Fibroblast of pulmonary artery (primary cell): ENCODE measurements at regions not wholly inside any gene's neighbourhood (a gene's known extent, or its start where the extent isn't known, plus 50 kb on each side); places are given as distances from the start of the nearest gene placed in this dataset.
A peak's percentile ranks its signal among the peaks of the same experiment; 100 is the strongest.

Source experiments
- DNase-seq: peaks from one replicate; pipeline ENCODE4 v3.0.0-alpha.2; 2010; ENCODE audit warnings: low read depth
- H3K4me3 ChIP-seq: replicated peaks from 2 replicates; pipeline ENCODE4 v1.5.1; 2011; ENCODE audit warnings: low read depth, mild to moderate bottlenecking, control low read depth, low read length, moderate library complexity
- CTCF ChIP-seq: IDR thresholded peaks from 2 replicates; pipeline ENCODE4 v1.5.1; 2011; ENCODE audit warnings: mild to moderate bottlenecking, control low read depth, low read length, inconsistent platforms; ENCODE audit errors: missing control alignments

GRCh38 chr5:53160895-53161294, 51.3 kb upstream of the MOCS2 start:
- DNase-seq: no peak
- TF ChIP-seq CTCF: no peak
- no peak overlapping the region for H3K4me3 ChIP-seq

GRCh38 chr5:53161876-53162275, 52.3 kb upstream of the MOCS2 start:
- no peak overlapping the region for H3K4me3 ChIP-seq
- peak; percentile 10 for DNase-seq
- no peak for TF ChIP-seq CTCF

- H3K4me3 ChIP-seq: no peak overlapping the region
- TF ChIP-seq CTCF: no peak
- DNase-seq: no peak
These were observed 55.1 kb upstream of the MOCS2 start for GRCh38 chr5:53164478-53165165.

GRCh38 chr5:53165431-53166182, 56.0 kb upstream of the MOCS2 start:
- no peak overlapping the region for H3K4me3 ChIP-seq
- TF ChIP-seq CTCF: no peak
- DNase-seq: no peak

- peak; percentile 21 for DNase-seq
- TF ChIP-seq CTCF: no peak
- no peak overlapping the region for H3K4me3 ChIP-seq
These were observed 56.6 kb upstream of the MOCS2 start for GRCh38 chr5:53166183-53166495.

GRCh38 chr5:53167836-53168235, 58.3 kb upstream of the MOCS2 start:
- TF ChIP-seq CTCF: no peak
- H3K4me3 ChIP-seq: no peak overlapping the region
- peak; percentile 72 for DNase-seq

GRCh38 chr5:53169933-53170332, 60.4 kb upstream of the MOCS2 start:
- DNase-seq: no peak
- no peak overlapping the region for H3K4me3 ChIP-seq
- no peak for TF ChIP-seq CTCF
